BE2C (cell line): ENCODE measurements at regions not wholly inside any gene's neighbourhood (a gene's known extent, or its start where the extent isn't known, plus 50 kb on each side); places are given as distances from the start of the nearest gene placed in this dataset.

Experiments
- DNase-seq: peaks from one replicate; pipeline ENCODE4 v3.0.0-alpha.2; 2020
- H3K27me3 ChIP-seq: fragments of 250-450 bp; sonication (Bioruptor Pico); 2 replicates; pipeline ENCODE4 v1.5.1; 2020; ENCODE audit warnings: mild to moderate bottlenecking
- H3K36me3 ChIP-seq: fragments of 250-450 bp; sonication (Bioruptor Pico); 2 replicates; pipeline ENCODE4 v1.5.1; 2020; ENCODE audit warnings: mild to moderate bottlenecking
- H3K4me1 ChIP-seq: fragments of 250-450 bp; sonication (Bioruptor Pico); 2 replicates; pipeline ENCODE4 v1.5.1; 2020
- H3K4me3 ChIP-seq: 2 replicates; pipeline ENCODE4 v1.5.1; 2011; ENCODE audit warnings: low read depth, low read length
- H3K9me3 ChIP-seq: fragments of 250-450 bp; sonication (Bioruptor Pico); 2 replicates; pipeline ENCODE4 v1.5.1; 2020
- TF ChIP-seq, protein P1 (sequence below): IDR thresholded peaks from 2 replicates; pipeline ENCODE4 v1.5.1; 2012; ENCODE audit warnings: mild to moderate bottlenecking, low read depth, low read length

DNA sequence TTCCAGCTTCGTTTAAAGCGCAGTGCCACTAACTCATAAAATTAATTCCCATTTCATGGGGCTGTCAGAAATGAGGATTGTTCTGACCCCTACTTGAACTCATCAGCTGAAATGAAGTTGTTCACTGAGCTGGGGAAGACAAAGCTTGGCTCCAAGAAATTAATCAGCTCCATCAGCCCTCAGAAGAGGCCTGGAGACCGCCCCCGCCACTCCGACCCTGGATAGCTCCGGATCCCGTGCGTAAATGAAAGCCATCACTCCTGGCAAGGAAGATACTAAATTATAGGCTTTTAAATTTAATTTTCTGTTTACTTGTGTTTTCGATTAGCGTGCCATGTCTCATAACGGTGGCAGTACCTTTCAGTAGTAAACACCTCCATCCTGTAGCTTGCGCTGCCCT lies 142.8 kb upstream of the IRX2 start:
- no peak for DNase-seq
- no peaks in the 10 kb centered on the region for H3K4me1 ChIP-seq
- H3K4me3 ChIP-seq: no peak overlapping the region
- TF ChIP-seq, protein P1, sequence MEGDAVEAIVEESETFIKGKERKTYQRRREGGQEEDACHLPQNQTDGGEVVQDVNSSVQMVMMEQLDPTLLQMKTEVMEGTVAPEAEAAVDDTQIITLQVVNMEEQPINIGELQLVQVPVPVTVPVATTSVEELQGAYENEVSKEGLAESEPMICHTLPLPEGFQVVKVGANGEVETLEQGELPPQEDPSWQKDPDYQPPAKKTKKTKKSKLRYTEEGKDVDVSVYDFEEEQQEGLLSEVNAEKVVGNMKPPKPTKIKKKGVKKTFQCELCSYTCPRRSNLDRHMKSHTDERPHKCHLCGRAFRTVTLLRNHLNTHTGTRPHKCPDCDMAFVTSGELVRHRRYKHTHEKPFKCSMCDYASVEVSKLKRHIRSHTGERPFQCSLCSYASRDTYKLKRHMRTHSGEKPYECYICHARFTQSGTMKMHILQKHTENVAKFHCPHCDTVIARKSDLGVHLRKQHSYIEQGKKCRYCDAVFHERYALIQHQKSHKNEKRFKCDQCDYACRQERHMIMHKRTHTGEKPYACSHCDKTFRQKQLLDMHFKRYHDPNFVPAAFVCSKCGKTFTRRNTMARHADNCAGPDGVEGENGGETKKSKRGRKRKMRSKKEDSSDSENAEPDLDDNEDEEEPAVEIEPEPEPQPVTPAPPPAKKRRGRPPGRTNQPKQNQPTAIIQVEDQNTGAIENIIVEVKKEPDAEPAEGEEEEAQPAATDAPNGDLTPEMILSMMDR: no peak
- no peaks in the 10 kb centered on the region for H3K27me3 ChIP-seq
- no peaks in the 10 kb centered on the region for H3K36me3 ChIP-seq
- H3K9me3 ChIP-seq: no peaks in the 10 kb centered on the region; the same call in 1 of the 2 replicates

DNA sequence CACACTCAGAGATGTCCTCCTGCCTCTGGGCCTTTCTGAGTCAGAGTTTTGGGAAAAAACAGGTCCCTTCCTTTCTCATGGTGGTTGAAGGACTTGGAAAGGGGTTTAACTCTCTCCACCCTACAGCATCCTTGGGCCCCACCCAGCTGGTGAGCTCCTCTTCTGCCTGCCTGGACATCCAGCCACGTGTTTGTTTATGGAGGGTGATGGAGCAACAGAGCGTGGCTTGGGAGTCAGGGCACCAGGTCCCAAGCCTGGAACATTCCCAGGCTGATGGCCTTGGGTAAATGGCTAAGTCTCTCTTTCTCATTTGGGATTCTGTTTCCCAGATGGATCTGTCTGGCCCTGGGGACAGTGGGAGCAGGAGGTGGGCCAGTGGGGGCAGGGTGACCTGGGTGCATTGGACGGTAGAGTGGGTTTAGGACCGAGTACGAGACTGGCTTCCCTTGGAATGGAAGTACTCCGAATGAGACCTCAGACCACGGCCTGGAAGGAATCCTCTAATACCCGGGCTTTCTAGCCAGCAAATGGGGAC lies 141.1 kb upstream of the IRX2 start:
- Histone ChIP-seq H3K4me3 (no peak overlapping the region), H3K4me1 (no peaks in the 10 kb centered on the region), H3K9me3 (peaks cover 3% of the 10 kb centered on the region), H3K36me3 (no peaks in the 10 kb centered on the region), H3K27me3 (no peaks in the 10 kb centered on the region)
- TF ChIP-seq, protein P1: no peak
- no peak for DNase-seq

DNA sequence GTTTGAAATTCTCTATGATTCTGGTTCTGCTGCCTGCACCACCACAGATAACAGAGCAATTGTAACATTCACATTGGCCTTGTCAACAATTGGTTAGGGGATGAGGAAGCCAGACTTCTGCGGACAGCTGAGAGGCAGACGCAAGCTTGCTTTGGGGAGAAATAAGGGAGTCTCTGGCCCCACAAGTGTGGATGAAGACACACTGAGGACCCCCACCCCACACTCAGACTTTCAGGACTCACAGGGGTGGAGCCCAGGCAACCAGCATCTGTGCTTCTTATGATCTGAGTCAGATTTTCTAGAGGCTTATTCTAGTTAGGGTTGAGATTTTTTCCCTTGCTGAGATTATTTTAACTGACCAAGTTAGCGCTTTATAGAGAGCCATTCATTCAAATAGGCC lies 140.3 kb upstream of the IRX2 start:
- DNase-seq: no peak
- TF ChIP-seq, protein P1: no peak
- Histone ChIP-seq H3K4me3 (no peak overlapping the region), H3K36me3 (no peaks in the 10 kb centered on the region), H3K9me3 (peaks cover 3% of the 10 kb centered on the region), H3K4me1 (no peaks in the 10 kb centered on the region), H3K27me3 (no peaks in the 10 kb centered on the region)

DNA sequence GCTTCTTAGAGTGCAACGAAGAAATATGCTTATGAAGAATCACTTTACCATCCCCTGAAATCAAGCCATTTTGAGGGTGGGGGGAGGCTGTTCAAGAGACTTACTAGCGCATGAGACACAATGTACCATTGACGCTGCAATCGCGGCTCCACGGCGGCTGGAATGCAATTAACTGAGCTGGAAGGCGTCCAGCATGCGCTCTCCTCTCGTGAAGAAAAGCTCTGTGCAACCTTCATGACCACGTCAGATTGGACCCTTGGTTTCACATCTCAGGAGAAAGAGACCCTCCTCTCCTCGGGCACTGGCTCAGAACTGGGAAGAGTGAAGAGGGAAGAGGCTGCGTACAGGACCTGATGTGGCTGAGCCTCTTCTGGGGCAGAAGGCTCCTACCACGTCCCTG lies 138.5 kb upstream of the IRX2 start:
- H3K9me3 ChIP-seq: peaks cover 3% of the 10 kb centered on the region
- H3K27me3 ChIP-seq: no peaks in the 10 kb centered on the region
- no peak for DNase-seq
- H3K4me3 ChIP-seq: no peak overlapping the region
- TF ChIP-seq, protein P1: no peak
- H3K4me1 ChIP-seq: no peaks in the 10 kb centered on the region
- no peaks in the 10 kb centered on the region for H3K36me3 ChIP-seq

DNA sequence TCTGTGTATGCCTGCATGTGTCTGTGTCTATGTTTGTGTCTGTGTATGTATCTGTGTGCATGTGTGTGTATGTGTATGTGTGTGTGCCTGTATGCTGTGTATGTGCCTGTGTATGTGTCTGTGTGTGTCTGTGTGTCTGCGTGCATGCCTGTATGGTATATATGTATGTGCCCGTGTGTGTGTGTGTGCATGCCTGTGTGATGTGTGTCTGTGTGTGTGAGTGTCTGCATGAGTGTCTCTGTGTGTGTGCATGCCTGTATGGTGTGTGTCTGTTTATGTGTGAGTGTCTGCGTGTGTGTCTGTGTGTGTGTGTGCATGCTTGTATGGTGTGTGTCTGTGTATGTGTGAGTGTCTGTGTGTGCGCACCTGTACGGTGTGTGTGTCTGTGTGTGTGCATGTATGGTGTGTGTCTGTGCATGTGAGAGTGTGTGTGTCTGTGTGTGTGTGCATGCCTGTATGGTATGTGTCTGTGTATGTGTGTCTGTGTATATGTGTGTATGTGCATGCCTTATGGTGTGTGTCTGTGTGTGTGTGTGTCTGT lies 137.1 kb upstream of the IRX2 start:
- no peak for DNase-seq
- no peaks in the 10 kb centered on the region for H3K27me3 ChIP-seq
- no peaks in the 10 kb centered on the region for H3K4me1 ChIP-seq
- no peak overlapping the region for H3K4me3 ChIP-seq
- TF ChIP-seq, protein P1: no peak
- H3K9me3 ChIP-seq: peaks cover 3% of the 10 kb centered on the region
- no peaks in the 10 kb centered on the region for H3K36me3 ChIP-seq

DNA sequence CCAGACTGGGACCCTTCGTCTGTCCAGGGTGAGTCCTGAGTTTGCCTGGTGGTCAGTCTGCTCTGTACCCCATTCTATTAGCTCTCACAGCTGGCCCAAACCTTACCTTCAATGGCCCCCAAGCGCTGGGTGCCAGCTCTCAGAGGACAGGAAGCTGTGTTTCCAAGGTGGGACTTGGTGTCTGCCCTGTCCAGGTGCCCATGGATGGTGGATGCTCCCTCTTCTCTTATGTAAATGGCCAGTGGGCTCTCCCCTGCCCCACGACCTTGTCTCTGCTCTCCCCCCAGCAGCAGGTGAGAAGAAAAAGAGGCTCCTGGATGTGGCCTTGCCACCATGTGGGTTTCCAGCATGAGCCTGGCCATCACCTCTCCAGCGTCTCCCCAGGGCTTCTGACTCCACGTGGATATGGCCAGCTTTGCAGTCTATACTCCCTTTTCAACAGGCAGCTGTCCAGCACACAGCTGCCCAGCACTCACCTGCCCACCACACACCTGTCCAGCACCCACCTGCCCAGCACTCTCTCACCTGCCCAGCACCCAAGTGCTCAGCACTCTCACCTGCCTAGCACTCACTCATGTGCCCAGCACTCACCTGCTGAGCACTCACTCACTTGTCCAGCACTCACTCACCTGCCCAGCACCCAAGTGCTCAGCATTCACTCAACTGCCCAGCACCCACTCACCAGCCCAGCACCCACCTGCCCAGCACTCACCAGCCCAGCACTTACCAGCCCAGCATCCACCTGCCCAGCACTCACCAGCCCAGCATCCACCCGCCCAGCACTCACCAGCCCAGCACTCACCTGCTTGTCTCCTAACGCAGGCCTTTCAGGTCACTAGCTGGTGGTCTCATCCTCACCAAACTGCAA lies 136.2 kb upstream of the IRX2 start:
- no peaks in the 10 kb centered on the region for H3K36me3 ChIP-seq
- no peak overlapping the region for H3K4me3 ChIP-seq
- no peak for DNase-seq
- H3K27me3 ChIP-seq: no peaks in the 10 kb centered on the region
- H3K9me3 ChIP-seq: peaks cover 3% of the 10 kb centered on the region
- no peaks in the 10 kb centered on the region for H3K4me1 ChIP-seq
- TF ChIP-seq, protein P1: no peak
